Suprapubic skin (tissue), 4 donors: ENCODE measurements at regions not wholly inside any gene's neighbourhood (a gene's known extent, or its start where the extent isn't known, plus 50 kb on each side); places are given as distances from the start of the nearest gene placed in this dataset.
"Not testable (repeated sequence)": the region's sequence is repeated elsewhere in the genome, so short reads cannot be mapped to it uniquely, and the experiment has no call there.

Experiments
- DNase-seq, 2 donors: peaks; one replicate each; pipeline ENCODE4 v3.0.0-alpha.2; 2019; ENCODE audit warnings: low spot score in 2 of 2
- H3K27ac ChIP-seq: fragments of 200-600 bp; sonication (generic); one replicate; pipeline ENCODE4 v1.5.1; 2019
- H3K27me3 ChIP-seq: fragments of 200-600 bp; sonication (generic); one replicate; pipeline ENCODE4 v1.5.1; 2019
- H3K36me3 ChIP-seq: fragments of 200-600 bp; sonication (generic); one replicate; pipeline ENCODE4 v1.5.1; 2019
- H3K4me1 ChIP-seq: fragments of 200-600 bp; sonication (generic); one replicate; pipeline ENCODE4 v1.5.1; 2019
- H3K4me3 ChIP-seq: fragments of 200-600 bp; sonication (generic); one replicate; pipeline ENCODE4 v1.5.1; 2019; ENCODE audit warnings: mild to moderate bottlenecking
- H3K9me3 ChIP-seq: fragments of 200-600 bp; sonication (generic); one replicate; pipeline ENCODE4 v1.5.1; 2019
- CTCF ChIP-seq, 2 donors: fragments of 200-600 bp in 1 of 2; fragments of 450-650 bp in 1 of 2; sonication (generic) in 1 of 2; IDR thresholded peaks; one replicate each; pipeline ENCODE4 v1.5.1; 2016 to 2019; ENCODE audit warnings: antibody characterized with exemption in 2 of 2, mild to moderate bottlenecking in 1 of 2, moderate library complexity in 1 of 2
- EP300 ChIP-seq: sonication (generic); formaldehyde crosslinking; IDR thresholded peaks from one replicate; pipeline ENCODE4 v1.6.1; 2017; ENCODE audit warnings: antibody characterized with exemption
- POLR2A ChIP-seq, 2 donors: fragments of 450-650 bp; IDR thresholded peaks; one replicate each; pipeline ENCODE4 v1.6.1; 2017; ENCODE audit warnings: antibody characterized with exemption in 2 of 2, mild to moderate bottlenecking in 2 of 2, moderate library complexity in 2 of 2
- POLR2AphosphoS5 ChIP-seq, 3 donors: sonication (generic); formaldehyde crosslinking; IDR thresholded peaks; one replicate each; pipeline ENCODE4 v1.6.1; 2017; ENCODE audit warnings: antibody characterized with exemption in 3 of 3
- whole genome bisulfite sequencing: methylation state at CpG from one replicate; pipeline ENCODE4 v1.1.5; 2018; 5-methylcytosine and 5-hydroxymethylcytosine counted together

DNA sequence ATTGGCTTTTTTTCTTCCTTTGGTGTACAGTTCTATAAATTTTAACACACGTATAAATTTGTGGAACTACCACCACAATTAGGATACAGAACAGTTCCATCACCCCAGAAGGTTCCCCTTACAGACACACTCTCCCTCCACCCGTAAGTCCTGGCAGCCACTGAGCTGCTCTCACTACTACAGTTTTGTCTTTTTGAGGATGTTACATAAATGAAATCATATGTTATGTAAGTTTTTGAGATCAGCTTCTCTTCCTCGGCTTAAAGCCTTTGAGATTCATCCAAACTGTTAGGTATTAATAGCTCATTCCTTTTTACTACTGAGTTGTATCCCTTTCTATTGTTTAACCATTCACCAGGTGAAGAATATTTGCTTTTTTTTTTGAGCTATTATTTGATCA is 74.3 kb upstream of the SLC24A4 start:
- WGBS: 42% methylated on average over 3 of the region's 3 CpGs
- Histone ChIP-seq H3K9me3 (peaks cover 4% of the 10 kb centered on the region), H3K4me3 (no peak overlapping the region), H3K27me3 (peaks cover 19% of the 10 kb centered on the region), H3K4me1 (peaks cover 5% of the 10 kb centered on the region), H3K36me3 (no peaks in the 10 kb centered on the region), H3K27ac (no peak overlapping the region)
- TF ChIP-seq POLR2AphosphoS5 (IDR thresholded peaks at IDR 0.05) (no peak), POLR2A (IDR thresholded peaks at IDR 0.05) (no peak), CTCF (IDR thresholded peaks at IDR 0.05) (no peak), EP300 (no peak)
- no peak for DNase-seq

DNA sequence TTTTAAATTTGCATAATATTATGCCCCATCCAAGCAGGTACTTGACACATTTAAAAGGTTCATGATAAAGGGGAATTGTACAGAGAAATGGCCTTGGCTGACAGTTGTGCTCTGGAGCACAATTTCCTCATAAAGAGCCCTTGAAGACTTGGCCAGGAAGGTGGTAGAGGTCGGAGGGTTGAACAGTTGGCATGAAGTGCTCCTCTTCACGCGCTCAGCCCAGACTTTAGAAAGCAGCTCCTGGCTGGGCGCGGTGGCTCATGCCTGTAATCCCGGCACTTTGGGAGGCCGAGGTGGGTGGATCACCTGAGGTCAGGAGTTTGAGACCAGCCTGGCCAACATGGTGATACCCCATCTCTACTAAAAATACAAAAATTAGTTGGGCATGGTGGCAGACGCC is 72.6 kb upstream of the SLC24A4 start:
- H3K4me3 ChIP-seq, DNase-seq, H3K27ac ChIP-seq, H3K9me3 ChIP-seq, H3K36me3 ChIP-seq: not testable (repeated sequence)
- peaks cover 10% of the 10 kb centered on the region for H3K4me1 ChIP-seq
- peaks cover 31% of the 10 kb centered on the region for H3K27me3 ChIP-seq
- WGBS: 81% methylated on average over 8 of the region's 8 CpGs

DNA sequence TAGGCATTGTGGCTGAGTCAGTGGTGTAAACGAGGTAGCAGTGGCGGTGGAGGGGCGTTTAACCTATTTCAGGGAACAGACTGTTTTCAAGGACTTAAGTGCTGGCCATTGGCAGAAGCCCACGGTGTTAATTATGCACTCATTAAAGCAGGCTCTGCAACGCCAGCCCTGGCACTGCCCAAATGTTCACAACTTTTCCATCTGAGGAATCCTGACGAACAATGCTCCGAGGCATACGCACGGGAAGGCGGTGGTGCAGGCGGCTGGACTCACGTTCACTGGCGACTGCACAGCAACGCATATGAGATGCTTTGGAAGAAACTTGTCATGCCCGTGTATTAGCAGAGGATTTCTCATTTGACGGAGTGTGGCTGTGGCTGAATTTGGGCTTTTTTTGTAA is 70.6 kb upstream of the SLC24A4 start:
- Histone ChIP-seq H3K4me3 (no peak overlapping the region), H3K9me3 (no peaks in the 10 kb centered on the region), H3K27me3 (peaks cover 31% of the 10 kb centered on the region), H3K4me1 (peaks cover 10% of the 10 kb centered on the region), H3K36me3 (no peaks in the 10 kb centered on the region), H3K27ac (no peak overlapping the region)
- 59% methylated on average over 16 of the region's 16 CpGs for WGBS
- no peak for TF ChIP-seq EP300
- TF ChIP-seq POLR2A (IDR thresholded peaks at IDR 0.05): no peak
- TF ChIP-seq CTCF (IDR thresholded peaks at IDR 0.05): no peak
- no peak for TF ChIP-seq POLR2AphosphoS5 (IDR thresholded peaks at IDR 0.05)
- no peak for DNase-seq

- peaks cover 10% of the 10 kb centered on the region for H3K4me1 ChIP-seq
- DNase-seq: no peak
- no peak overlapping the region for H3K4me3 ChIP-seq
- H3K36me3 ChIP-seq: no peaks in the 10 kb centered on the region
- H3K27ac ChIP-seq: no peak overlapping the region
- 38% methylated on average over 12 of the region's 15 CpGs for WGBS
- H3K9me3 ChIP-seq: no peaks in the 10 kb centered on the region
- TF ChIP-seq EP300: no peak
- TF ChIP-seq POLR2A (IDR thresholded peaks at IDR 0.05): no peak
- no peak for TF ChIP-seq POLR2AphosphoS5 (IDR thresholded peaks at IDR 0.05)
- TF ChIP-seq CTCF (IDR thresholded peaks at IDR 0.05): no peak
- peaks cover 31% of the 10 kb centered on the region for H3K27me3 ChIP-seq
Measured at GRCh38 chr14:92253381-92253894, 69.5 kb upstream of the SLC24A4 start.

GRCh38 chr14:92254786-92255185 is 68.2 kb upstream of the SLC24A4 start:
- DNase-seq: no peak
- H3K9me3 ChIP-seq: no peaks in the 10 kb centered on the region
- H3K4me1 ChIP-seq: peaks cover 10% of the 10 kb centered on the region
- peaks cover 28% of the 10 kb centered on the region for H3K27me3 ChIP-seq
- no peak for TF ChIP-seq POLR2A (IDR thresholded peaks at IDR 0.05)
- TF ChIP-seq EP300: no peak
- no peak for TF ChIP-seq POLR2AphosphoS5 (IDR thresholded peaks at IDR 0.05)
- TF ChIP-seq CTCF (IDR thresholded peaks at IDR 0.05): no peak
- no peak overlapping the region for H3K4me3 ChIP-seq
- H3K27ac ChIP-seq: no peak overlapping the region
- WGBS: 28% methylated on average over 14 of the region's 18 CpGs
- no peaks in the 10 kb centered on the region for H3K36me3 ChIP-seq

DNA sequence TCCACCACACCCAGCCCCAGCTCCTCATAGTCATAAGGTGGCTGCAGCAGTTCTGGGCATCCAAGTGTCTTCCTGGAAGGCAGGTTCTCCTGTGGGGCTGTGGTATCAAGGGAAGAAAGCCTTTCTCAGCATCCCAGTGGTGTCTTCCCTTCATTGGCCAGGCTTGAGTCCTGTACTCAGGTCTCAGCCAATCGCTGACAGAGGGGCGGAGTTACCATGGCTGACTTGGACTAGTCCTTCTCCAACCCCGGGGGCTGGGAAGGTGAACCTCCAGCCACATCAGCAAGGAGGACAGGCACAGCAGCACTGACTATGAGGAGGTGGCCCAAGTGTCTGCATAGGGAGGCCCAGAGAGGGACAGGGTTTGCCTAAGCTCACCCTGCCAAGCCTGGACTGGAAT is 64.0 kb upstream of the SLC24A4 start:
- WGBS: no CpG with 5 or more reads among the region's 3 CpGs
- no peak overlapping the region for H3K27ac ChIP-seq
- no peak for DNase-seq
- TF ChIP-seq POLR2AphosphoS5 (IDR thresholded peaks at IDR 0.05) (no peak), EP300 (no peak), POLR2A (IDR thresholded peaks at IDR 0.05) (no peak), CTCF (IDR thresholded peaks at IDR 0.05) (no peak)
- peaks cover 5% of the 10 kb centered on the region for H3K4me1 ChIP-seq
- H3K36me3 ChIP-seq: no peaks in the 10 kb centered on the region
- H3K9me3 ChIP-seq: no peaks in the 10 kb centered on the region
- H3K4me3 ChIP-seq: no peak overlapping the region
- peaks cover 9% of the 10 kb centered on the region for H3K27me3 ChIP-seq
